ENCODE measurements at regions not wholly inside any gene's neighbourhood (a gene's known extent, or its start where the extent isn't known, plus 50 kb on each side); places are given as distances from the start of the nearest gene placed in this dataset.

DNA sequence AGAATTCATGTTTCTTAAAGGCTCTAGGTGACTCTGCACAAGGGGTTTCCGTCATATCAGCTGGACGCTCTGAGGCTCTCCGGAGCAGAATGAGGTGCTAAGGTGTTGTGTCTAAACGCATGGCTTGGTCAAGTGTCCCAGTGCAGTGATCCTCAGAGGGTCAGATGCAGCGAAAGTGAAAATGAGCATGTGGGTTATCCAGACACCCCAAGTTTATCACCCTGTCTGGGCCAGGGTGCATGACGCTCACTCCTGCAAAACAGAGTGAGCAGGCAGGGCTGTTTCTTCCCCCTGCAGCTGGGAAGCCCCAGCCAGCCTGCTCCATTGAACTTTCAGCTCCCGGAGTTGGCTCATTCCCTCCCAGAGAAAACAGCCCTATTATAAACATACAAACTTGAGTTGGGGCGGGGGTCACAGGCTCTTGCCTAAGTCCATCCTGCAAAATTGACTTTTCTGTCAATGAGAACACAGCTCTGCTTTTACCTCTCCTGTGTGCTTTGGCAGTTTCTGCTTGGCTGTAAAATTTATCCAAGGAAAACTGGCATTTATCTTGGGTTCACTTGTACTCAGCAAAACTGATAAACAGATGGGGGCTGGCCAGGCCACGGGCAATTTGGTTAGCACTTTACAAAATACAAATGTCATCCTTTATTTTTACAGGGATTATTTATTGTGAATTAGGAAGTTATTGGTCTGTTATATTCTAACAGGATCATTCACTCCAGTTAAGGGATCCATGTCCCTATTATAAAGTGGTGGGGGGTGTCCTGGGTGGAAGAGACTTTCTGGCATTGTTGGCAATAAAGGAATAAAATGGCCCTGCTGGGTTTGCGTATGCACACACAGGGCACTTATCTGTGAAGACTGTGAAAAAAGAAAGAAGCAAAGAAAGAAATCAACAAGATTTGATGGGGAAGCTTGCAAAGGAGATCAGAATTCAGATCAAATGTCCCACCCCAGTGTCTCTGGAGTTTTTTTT is 154.9 kb downstream of the FOXA2 start:
- H3K4me2 ChIP-seq (ENCODE audit: insufficient read depth, low read length), result peak overlapping the region; percentile 21; the same call in 1 of the 2 replicates
- POLR2A ChIA-PET, result interaction anchor here (0.8 kb wide), 1 partner anchor 12 kb away, joined by 3 read pairs; no protein-coding TSS in a partner anchor
- WGBS (ENCODE audit: insufficient coverage, low coverage, missing lambda C conversion rate), result 61% methylated on average over 10 of the region's 10 CpGs
- DNase-seq (ENCODE audit: extremely low read depth in 1 of 4, low spot score in 3 of 4), result no peak
- TF ChIP-seq ZNF212 (CRISPR knock-in tag; IDR thresholded peaks at IDR 0.05), result no peak
- TF ChIP-seq ARID1B (IDR thresholded peaks at IDR 0.05), result no peak
- no peak for TF ChIP-seq GTF2E2 (tag; IDR thresholded peaks at IDR 0.05)
- no peak for TF ChIP-seq ZNF253 (CRISPR knock-in tag; conservative IDR thresholded peaks at IDR 0.05)
- TF ChIP-seq, protein P1, sequence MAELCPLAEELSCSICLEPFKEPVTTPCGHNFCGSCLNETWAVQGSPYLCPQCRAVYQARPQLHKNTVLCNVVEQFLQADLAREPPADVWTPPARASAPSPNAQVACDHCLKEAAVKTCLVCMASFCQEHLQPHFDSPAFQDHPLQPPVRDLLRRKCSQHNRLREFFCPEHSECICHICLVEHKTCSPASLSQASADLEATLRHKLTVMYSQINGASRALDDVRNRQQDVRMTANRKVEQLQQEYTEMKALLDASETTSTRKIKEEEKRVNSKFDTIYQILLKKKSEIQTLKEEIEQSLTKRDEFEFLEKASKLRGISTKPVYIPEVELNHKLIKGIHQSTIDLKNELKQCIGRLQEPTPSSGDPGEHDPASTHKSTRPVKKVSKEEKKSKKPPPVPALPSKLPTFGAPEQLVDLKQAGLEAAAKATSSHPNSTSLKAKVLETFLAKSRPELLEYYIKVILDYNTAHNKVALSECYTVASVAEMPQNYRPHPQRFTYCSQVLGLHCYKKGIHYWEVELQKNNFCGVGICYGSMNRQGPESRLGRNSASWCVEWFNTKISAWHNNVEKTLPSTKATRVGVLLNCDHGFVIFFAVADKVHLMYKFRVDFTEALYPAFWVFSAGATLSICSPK (IDR thresholded peaks at IDR 0.05; ENCODE audit: borderline replicate concordance), result no peak
- TF ChIP-seq FOXJ3 (CRISPR knock-in tag; IDR thresholded peaks at IDR 0.05), result no peak
- TF ChIP-seq ESRRA (IDR thresholded peaks at IDR 0.05; ENCODE audit: borderline replicate concordance, low read depth), result no peak
- TF ChIP-seq ARNT (IDR thresholded peaks at IDR 0.05), result no peak
- TF ChIP-seq, protein P2, sequence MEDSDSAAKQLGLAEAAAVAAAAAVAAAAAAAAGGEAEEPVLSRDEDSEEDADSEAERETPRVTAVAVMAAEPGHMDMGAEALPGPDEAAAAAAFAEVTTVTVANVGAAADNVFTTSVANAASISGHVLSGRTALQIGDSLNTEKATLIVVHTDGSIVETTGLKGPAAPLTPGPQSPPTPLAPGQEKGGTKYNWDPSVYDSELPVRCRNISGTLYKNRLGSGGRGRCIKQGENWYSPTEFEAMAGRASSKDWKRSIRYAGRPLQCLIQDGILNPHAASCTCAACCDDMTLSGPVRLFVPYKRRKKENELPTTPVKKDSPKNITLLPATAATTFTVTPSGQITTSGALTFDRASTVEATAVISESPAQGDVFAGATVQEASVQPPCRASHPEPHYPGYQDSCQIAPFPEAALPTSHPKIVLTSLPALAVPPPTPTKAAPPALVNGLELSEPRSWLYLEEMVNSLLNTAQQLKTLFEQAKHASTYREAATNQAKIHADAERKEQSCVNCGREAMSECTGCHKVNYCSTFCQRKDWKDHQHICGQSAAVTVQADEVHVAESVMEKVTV (CRISPR knock-in tag; IDR thresholded peaks at IDR 0.05), result no peak
- TF ChIP-seq ZNF23 (CRISPR knock-in tag; IDR thresholded peaks at IDR 0.05), result no peak
- no peak for TF ChIP-seq NFIX (CRISPR knock-in tag; IDR thresholded peaks at IDR 0.05; ENCODE audit: low read depth)
- TF ChIP-seq, protein P3, sequence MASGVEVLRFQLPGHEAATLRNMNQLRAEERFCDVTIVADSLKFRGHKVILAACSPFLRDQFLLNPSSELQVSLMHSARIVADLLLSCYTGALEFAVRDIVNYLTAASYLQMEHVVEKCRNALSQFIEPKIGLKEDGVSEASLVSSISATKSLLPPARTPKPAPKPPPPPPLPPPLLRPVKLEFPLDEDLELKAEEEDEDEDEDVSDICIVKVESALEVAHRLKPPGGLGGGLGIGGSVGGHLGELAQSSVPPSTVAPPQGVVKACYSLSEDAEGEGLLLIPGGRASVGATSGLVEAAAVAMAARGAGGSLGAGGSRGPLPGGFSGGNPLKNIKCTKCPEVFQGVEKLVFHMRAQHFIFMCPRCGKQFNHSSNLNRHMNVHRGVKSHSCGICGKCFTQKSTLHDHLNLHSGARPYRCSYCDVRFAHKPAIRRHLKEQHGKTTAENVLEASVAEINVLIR (CRISPR knock-in tag; IDR thresholded peaks at IDR 0.05), result no peak
- no peak for TF ChIP-seq HSF4 (CRISPR knock-in tag; IDR thresholded peaks at IDR 0.05; ENCODE audit: borderline replicate concordance)
- no peak for TF ChIP-seq E2F3 (CRISPR knock-in tag; IDR thresholded peaks at IDR 0.05)
- no peak for TF ChIP-seq ELF4 (CRISPR knock-in tag; IDR thresholded peaks at IDR 0.05)
- no peak for TF ChIP-seq FOXP1 (CRISPR knock-in tag; IDR thresholded peaks at IDR 0.05)
- in situ Hi-C loops (cut with MboI) (no loop called here), intact Hi-C loops (cut with micrococcal nuclease) (no loop called here)
- H3K27ac ChIP-seq (ENCODE audit: extremely low read depth, low read depth, low read length), result no peak overlapping the region
- no peaks in the 10 kb centered on the region for H3K27me3 ChIP-seq (ENCODE audit: control insufficient read depth in 2 of 2, insufficient read depth in 2 of 2, low read length in 2 of 2)
- no peaks in the 10 kb centered on the region for H3K9me1 ChIP-seq (ENCODE audit: control insufficient read depth, insufficient read depth, low read length)
- no TSS peak for BruUV-seq (replicated peaks)
- peak overlapping the region; percentile 80 for H2AFZ ChIP-seq (ENCODE audit: low read depth, low read length)
- no peak overlapping the region for H3K4me3 ChIP-seq
- no peaks in the 10 kb centered on the region for H4K20me1 ChIP-seq (replicated peaks; ENCODE audit: control insufficient read depth, insufficient read depth, low read length)
- FAIRE-seq, result no peak
- H3K4me1 ChIP-seq (replicated peaks in 1 of 2; ENCODE audit: control insufficient read depth in 2 of 2, insufficient read depth in 2 of 2, low read length in 2 of 2), result peaks cover 6 to 17% of the 10 kb centered on the region in 2 experiments; a peak in 3 of 5 replicates
- H3K9ac ChIP-seq (ENCODE audit: insufficient read depth in 1 of 2, low read depth in 2 of 2, low read length in 2 of 2), result no peak overlapping the region
- CTCF ChIA-PET (ENCODE audit: low intra/inter-chr PET ratio), result no interaction called here
- no peak for ATAC-seq
- H3K9me3 ChIP-seq (replicated peaks; ENCODE audit: control insufficient read depth, insufficient read depth, low read depth, low read length), result no peaks in the 10 kb centered on the region
- no peaks in the 10 kb centered on the region for H3K79me2 ChIP-seq (ENCODE audit: control insufficient read depth, insufficient read depth, low read length)
- no peaks in the 10 kb centered on the region for H3K36me3 ChIP-seq (ENCODE audit: control insufficient read depth, insufficient read depth, low read length)

Measured in K562 (cell line).